ENCODE measurements at regions not wholly inside any gene's neighbourhood (a gene's known extent, or its start where the extent isn't known, plus 50 kb on each side); places are given as distances from the start of the nearest gene placed in this dataset.
"Not testable (repeated sequence)": the region's sequence is repeated elsewhere in the genome, so short reads cannot be mapped to it uniquely, and the experiment has no call there.

GRCh38 chr4:72876946-72877345, 192.6 kb downstream of the COX18 start:
- no peak overlapping the region for H3K27ac ChIP-seq

GRCh38 chr4:72875545-72875944, 194.0 kb downstream of the COX18 start:
- ChIA-PET POLR2A (ENCODE audit: low non-redundant PET) (no interaction called here), CTCF (no interaction called here)
- TF ChIP-seq CTCF (conservative IDR thresholded peaks at IDR 0.05; ENCODE audit: low read depth) = no peak
- DNase-seq (ENCODE audit: low spot score) = no peak
- H3K27ac ChIP-seq = no peak overlapping the region

More at GRCh38 chr4:72876946-72877345, 192.6 kb downstream of the COX18 start:
- no peak for DNase-seq (ENCODE audit: low spot score)
- ChIA-PET POLR2A (ENCODE audit: low non-redundant PET) (no interaction called here), CTCF (no interaction called here)
- TF ChIP-seq CTCF (conservative IDR thresholded peaks at IDR 0.05; ENCODE audit: low read depth) = no peak

GRCh38 chr4:72875138-72875537, 194.4 kb downstream of the COX18 start:
- H3K27ac ChIP-seq = no peak overlapping the region
- ChIA-PET CTCF (no interaction called here), POLR2A (ENCODE audit: low non-redundant PET) (no interaction called here)
- no peak for TF ChIP-seq CTCF (conservative IDR thresholded peaks at IDR 0.05; ENCODE audit: low read depth)
- DNase-seq (ENCODE audit: low spot score) = no peak

- POLR2A ChIA-PET (ENCODE audit: low non-redundant PET) = no interaction called here
- H3K27ac ChIP-seq = no peak overlapping the region
- TF ChIP-seq CTCF (conservative IDR thresholded peaks at IDR 0.05; ENCODE audit: low read depth) = no peak
- CTCF ChIA-PET = no interaction called here
- no peak for DNase-seq (ENCODE audit: low spot score)
Measured at GRCh38 chr4:72864898-72865297, 204.6 kb downstream of the COX18 start.

- CTCF ChIA-PET; POLR2A ChIA-PET (ENCODE audit: low non-redundant PET): not testable (repeated sequence)
Measured at GRCh38 chr4:72864277-72864676, 205.2 kb downstream of the COX18 start.

DNA sequence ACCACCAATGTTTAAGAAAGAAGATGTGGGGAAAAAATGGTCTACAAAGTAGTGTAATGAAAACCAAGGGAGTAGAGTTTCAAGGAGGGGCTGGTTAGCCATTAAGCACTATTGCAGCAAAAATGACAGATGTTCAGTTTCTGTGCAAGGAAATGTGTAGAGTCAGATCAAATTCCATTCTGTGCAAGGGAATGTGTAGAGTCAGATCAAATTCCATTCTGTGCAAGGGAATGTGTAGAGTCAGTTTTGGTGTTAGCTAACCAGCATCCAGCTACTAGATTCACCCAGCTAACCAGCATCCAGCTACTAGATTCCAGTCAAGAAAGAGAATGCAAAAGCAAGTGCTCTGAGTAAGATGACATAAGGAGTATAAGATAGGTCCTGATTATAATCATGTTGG, 208.8 kb downstream of the COX18 start:
- no peak for DNase-seq (ENCODE audit: low spot score)
- ChIA-PET POLR2A (ENCODE audit: low non-redundant PET) (no interaction called here), CTCF (no interaction called here)
- no peak overlapping the region for H3K27ac ChIP-seq
- TF ChIP-seq CTCF (conservative IDR thresholded peaks at IDR 0.05; ENCODE audit: low read depth) = no peak

More at GRCh38 chr4:72864277-72864676, 205.2 kb downstream of the COX18 start:
- not testable (repeated sequence) for H3K27ac ChIP-seq; DNase-seq (ENCODE audit: low spot score)

GRCh38 chr4:72858328-72858727, 211.2 kb downstream of the COX18 start:
- ChIA-PET POLR2A (ENCODE audit: low non-redundant PET) (no interaction called here), CTCF (no interaction called here)
- H3K27ac ChIP-seq = no peak overlapping the region
- DNase-seq (ENCODE audit: low spot score) = peak; percentile 19
- TF ChIP-seq CTCF (conservative IDR thresholded peaks at IDR 0.05; ENCODE audit: low read depth) = no peak

All from RWPE1 (cell line).